ENCODE measurements at regions not wholly inside any gene's neighbourhood (a gene's known extent, or its start where the extent isn't known, plus 50 kb on each side); places are given as distances from the start of the nearest gene placed in this dataset.

GRCh38 chr1:240001177-240001740, 90.4 kb upstream of the FMN2 start:
- no peak overlapping the region for H3K27ac Mint-ChIP-seq
- no peaks in the 10 kb centered on the region for H3K4me1 Mint-ChIP-seq (ENCODE audit: low read depth)
- H3K36me3 Mint-ChIP-seq (ENCODE audit: low read depth) = no peaks in the 10 kb centered on the region
- H3K9me3 Mint-ChIP-seq = no peaks in the 10 kb centered on the region
- no peak overlapping the region for H3K4me3 Mint-ChIP-seq
- H3K27me3 Mint-ChIP-seq (ENCODE audit: low read depth) = peaks cover 31% of the 10 kb centered on the region

- H3K4me3 Mint-ChIP-seq = no peak overlapping the region
Observed at GRCh38 chr1:240004086-240004749, 87.5 kb upstream of the FMN2 start.

GRCh38 chr1:240005997-240006650, 85.6 kb upstream of the FMN2 start:
- Mint-ChIP-seq H3K4me1 (ENCODE audit: low read depth) (no peaks in the 10 kb centered on the region), H3K4me3 (no peak overlapping the region), H3K36me3 (ENCODE audit: low read depth) (no peaks in the 10 kb centered on the region), H3K27ac (no peak overlapping the region), H3K9me3 (peaks cover 8% of the 10 kb centered on the region), H3K27me3 (ENCODE audit: low read depth) (no peaks in the 10 kb centered on the region)

More at GRCh38 chr1:240004086-240004749, 87.5 kb upstream of the FMN2 start:
- H3K27me3 Mint-ChIP-seq (ENCODE audit: low read depth) = peaks cover 8% of the 10 kb centered on the region
- no peaks in the 10 kb centered on the region for H3K9me3 Mint-ChIP-seq
- H3K36me3 Mint-ChIP-seq (ENCODE audit: low read depth) = no peaks in the 10 kb centered on the region
- no peak overlapping the region for H3K27ac Mint-ChIP-seq
- no peaks in the 10 kb centered on the region for H3K4me1 Mint-ChIP-seq (ENCODE audit: low read depth)

- H3K4me1 Mint-ChIP-seq (ENCODE audit: low read depth) = no peaks in the 10 kb centered on the region
- H3K4me3 Mint-ChIP-seq = no peak overlapping the region
- no peaks in the 10 kb centered on the region for H3K27me3 Mint-ChIP-seq (ENCODE audit: low read depth)
- no peaks in the 10 kb centered on the region for H3K36me3 Mint-ChIP-seq (ENCODE audit: low read depth)
- no peak overlapping the region for H3K27ac Mint-ChIP-seq
- H3K9me3 Mint-ChIP-seq = peaks cover 11% of the 10 kb centered on the region
Observed at GRCh38 chr1:240008298-240008697, 83.4 kb upstream of the FMN2 start.

- H3K36me3 Mint-ChIP-seq (ENCODE audit: low read depth) = no peaks in the 10 kb centered on the region
- H3K4me3 Mint-ChIP-seq = no peak overlapping the region
- H3K27ac Mint-ChIP-seq = no peak overlapping the region
- peaks cover 11% of the 10 kb centered on the region for H3K9me3 Mint-ChIP-seq
- no peaks in the 10 kb centered on the region for H3K27me3 Mint-ChIP-seq (ENCODE audit: low read depth)
- no peaks in the 10 kb centered on the region for H3K4me1 Mint-ChIP-seq (ENCODE audit: low read depth)
Observed at GRCh38 chr1:240014051-240014450, 77.6 kb upstream of the FMN2 start.

GRCh38 chr1:240018617-240019016, 73.1 kb upstream of the FMN2 start:
- no peaks in the 10 kb centered on the region for H3K4me1 Mint-ChIP-seq (ENCODE audit: low read depth)
- no peaks in the 10 kb centered on the region for H3K9me3 Mint-ChIP-seq
- H3K27me3 Mint-ChIP-seq (ENCODE audit: low read depth) = no peaks in the 10 kb centered on the region
- H3K36me3 Mint-ChIP-seq (ENCODE audit: low read depth) = no peaks in the 10 kb centered on the region
- H3K4me3 Mint-ChIP-seq = no peak overlapping the region
- no peak overlapping the region for H3K27ac Mint-ChIP-seq

GRCh38 chr1:240019524-240019923, 72.2 kb upstream of the FMN2 start:
- no peaks in the 10 kb centered on the region for H3K9me3 Mint-ChIP-seq

GRCh38 chr1:240020871-240021270, 70.8 kb upstream of the FMN2 start:
- Mint-ChIP-seq H3K4me1 (ENCODE audit: low read depth) (no peaks in the 10 kb centered on the region), H3K36me3 (ENCODE audit: low read depth) (no peaks in the 10 kb centered on the region), H3K27ac (no peak overlapping the region), H3K4me3 (no peak overlapping the region), H3K9me3 (no peaks in the 10 kb centered on the region), H3K27me3 (ENCODE audit: low read depth) (no peaks in the 10 kb centered on the region)

More at GRCh38 chr1:240019524-240019923, 72.2 kb upstream of the FMN2 start:
- Mint-ChIP-seq H3K4me3 (no peak overlapping the region), H3K4me1 (ENCODE audit: low read depth) (no peaks in the 10 kb centered on the region), H3K27me3 (ENCODE audit: low read depth) (no peaks in the 10 kb centered on the region), H3K36me3 (ENCODE audit: low read depth) (no peaks in the 10 kb centered on the region), H3K27ac (no peak overlapping the region)

- Mint-ChIP-seq H3K27ac (no peak overlapping the region), H3K4me3 (no peak overlapping the region), H3K9me3 (no peaks in the 10 kb centered on the region), H3K36me3 (ENCODE audit: low read depth) (no peaks in the 10 kb centered on the region), H3K4me1 (ENCODE audit: low read depth) (no peaks in the 10 kb centered on the region), H3K27me3 (ENCODE audit: low read depth) (no peaks in the 10 kb centered on the region)
Observed at GRCh38 chr1:240021709-240022108, 70.0 kb upstream of the FMN2 start.

- no peaks in the 10 kb centered on the region for H3K36me3 Mint-ChIP-seq (ENCODE audit: low read depth)
- no peak overlapping the region for H3K4me3 Mint-ChIP-seq
Observed at GRCh38 chr1:240027059-240027462, 64.6 kb upstream of the FMN2 start.

GRCh38 chr1:240029418-240029817, 62.3 kb upstream of the FMN2 start:
- no peaks in the 10 kb centered on the region for H3K27me3 Mint-ChIP-seq (ENCODE audit: low read depth)
- H3K4me3 Mint-ChIP-seq = no peak overlapping the region
- no peak overlapping the region for H3K27ac Mint-ChIP-seq
- no peaks in the 10 kb centered on the region for H3K9me3 Mint-ChIP-seq
- no peaks in the 10 kb centered on the region for H3K4me1 Mint-ChIP-seq (ENCODE audit: low read depth)
- no peaks in the 10 kb centered on the region for H3K36me3 Mint-ChIP-seq (ENCODE audit: low read depth)

More at GRCh38 chr1:240027059-240027462, 64.6 kb upstream of the FMN2 start:
- no peaks in the 10 kb centered on the region for H3K27me3 Mint-ChIP-seq (ENCODE audit: low read depth)
- no peak overlapping the region for H3K27ac Mint-ChIP-seq
- no peaks in the 10 kb centered on the region for H3K4me1 Mint-ChIP-seq (ENCODE audit: low read depth)
- H3K9me3 Mint-ChIP-seq = no peaks in the 10 kb centered on the region

- Mint-ChIP-seq H3K9me3 (no peaks in the 10 kb centered on the region), H3K4me1 (ENCODE audit: low read depth) (no peaks in the 10 kb centered on the region), H3K36me3 (ENCODE audit: low read depth) (no peaks in the 10 kb centered on the region), H3K27ac (no peak overlapping the region), H3K4me3 (no peak overlapping the region), H3K27me3 (ENCODE audit: low read depth) (no peaks in the 10 kb centered on the region)
Observed at GRCh38 chr1:240030236-240030635, 61.4 kb upstream of the FMN2 start.

GRCh38 chr1:240031009-240031408, 60.7 kb upstream of the FMN2 start:
- Mint-ChIP-seq H3K27me3 (ENCODE audit: low read depth) (no peaks in the 10 kb centered on the region), H3K4me1 (ENCODE audit: low read depth) (no peaks in the 10 kb centered on the region), H3K36me3 (ENCODE audit: low read depth) (no peaks in the 10 kb centered on the region), H3K27ac (no peak overlapping the region), H3K4me3 (no peak overlapping the region), H3K9me3 (no peaks in the 10 kb centered on the region)

GRCh38 chr1:240031414-240031813, 60.3 kb upstream of the FMN2 start:
- Mint-ChIP-seq H3K4me3 (no peak overlapping the region), H3K4me1 (ENCODE audit: low read depth) (no peaks in the 10 kb centered on the region), H3K9me3 (no peaks in the 10 kb centered on the region), H3K27ac (no peak overlapping the region), H3K27me3 (ENCODE audit: low read depth) (no peaks in the 10 kb centered on the region), H3K36me3 (ENCODE audit: low read depth) (no peaks in the 10 kb centered on the region)

GRCh38 chr1:240033406-240033805, 58.3 kb upstream of the FMN2 start:
- Mint-ChIP-seq H3K9me3 (no peaks in the 10 kb centered on the region), H3K27ac (no peak overlapping the region), H3K4me3 (no peak overlapping the region), H3K27me3 (ENCODE audit: low read depth) (no peaks in the 10 kb centered on the region), H3K4me1 (ENCODE audit: low read depth) (no peaks in the 10 kb centered on the region), H3K36me3 (ENCODE audit: low read depth) (no peaks in the 10 kb centered on the region)

Measured in T-helper 1 cell treated with Interleukin-12 subunit alpha and Interleukin-12 subunit beta and Interleukin-4 antibody, amounts not matched to agents 30 μg/mL and 1 μg/mL, for 36 hours (primary cell).